ENCODE measurements at regions not wholly inside any gene's neighbourhood (a gene's known extent, or its start where the extent isn't known, plus 50 kb on each side); places are given as distances from the start of the nearest gene placed in this dataset.

DNA sequence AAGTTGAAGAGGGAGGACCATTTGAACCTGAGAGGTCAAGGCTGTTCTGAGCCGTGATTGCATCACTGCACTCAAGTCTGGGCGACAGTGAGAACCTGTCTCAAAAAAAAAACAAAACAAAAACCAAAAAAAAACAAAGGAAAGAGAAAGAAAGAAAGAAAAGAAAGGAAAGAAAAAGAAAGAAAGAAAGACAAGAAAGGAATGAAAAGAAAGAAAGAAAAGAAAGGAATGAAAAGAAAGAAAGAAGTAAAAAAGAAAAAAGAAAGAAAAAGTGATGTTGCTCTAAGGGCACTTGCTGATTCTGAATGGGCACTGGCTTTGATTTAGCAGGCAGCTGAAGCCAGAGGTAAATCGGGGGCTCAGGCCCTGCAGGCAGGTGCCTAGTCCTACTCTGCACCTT, 161.0 kb downstream of the MCHR2 start:
- no peak overlapping the region for H3K27ac ChIP-seq (replicated peaks)
- peaks cover 3% of the 10 kb centered on the region for H3K27me3 ChIP-seq (ENCODE audit: insufficient read depth, poor library complexity, severe bottlenecking)
- TF ChIP-seq, protein P1, sequence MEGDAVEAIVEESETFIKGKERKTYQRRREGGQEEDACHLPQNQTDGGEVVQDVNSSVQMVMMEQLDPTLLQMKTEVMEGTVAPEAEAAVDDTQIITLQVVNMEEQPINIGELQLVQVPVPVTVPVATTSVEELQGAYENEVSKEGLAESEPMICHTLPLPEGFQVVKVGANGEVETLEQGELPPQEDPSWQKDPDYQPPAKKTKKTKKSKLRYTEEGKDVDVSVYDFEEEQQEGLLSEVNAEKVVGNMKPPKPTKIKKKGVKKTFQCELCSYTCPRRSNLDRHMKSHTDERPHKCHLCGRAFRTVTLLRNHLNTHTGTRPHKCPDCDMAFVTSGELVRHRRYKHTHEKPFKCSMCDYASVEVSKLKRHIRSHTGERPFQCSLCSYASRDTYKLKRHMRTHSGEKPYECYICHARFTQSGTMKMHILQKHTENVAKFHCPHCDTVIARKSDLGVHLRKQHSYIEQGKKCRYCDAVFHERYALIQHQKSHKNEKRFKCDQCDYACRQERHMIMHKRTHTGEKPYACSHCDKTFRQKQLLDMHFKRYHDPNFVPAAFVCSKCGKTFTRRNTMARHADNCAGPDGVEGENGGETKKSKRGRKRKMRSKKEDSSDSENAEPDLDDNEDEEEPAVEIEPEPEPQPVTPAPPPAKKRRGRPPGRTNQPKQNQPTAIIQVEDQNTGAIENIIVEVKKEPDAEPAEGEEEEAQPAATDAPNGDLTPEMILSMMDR (IDR thresholded peaks at IDR 0.05; ENCODE audit: insufficient read depth, low read length) = no peak
- TF ChIP-seq POLR2AphosphoS5 (IDR thresholded peaks at IDR 0.05; ENCODE audit: low read depth) = no peak
- TF ChIP-seq GABPA (IDR thresholded peaks at IDR 0.05; ENCODE audit: low read depth) = no peak
- TF ChIP-seq SPI1 (IDR thresholded peaks at IDR 0.05; ENCODE audit: borderline replicate concordance, low read depth) = no peak
- TF ChIP-seq, protein P2, sequence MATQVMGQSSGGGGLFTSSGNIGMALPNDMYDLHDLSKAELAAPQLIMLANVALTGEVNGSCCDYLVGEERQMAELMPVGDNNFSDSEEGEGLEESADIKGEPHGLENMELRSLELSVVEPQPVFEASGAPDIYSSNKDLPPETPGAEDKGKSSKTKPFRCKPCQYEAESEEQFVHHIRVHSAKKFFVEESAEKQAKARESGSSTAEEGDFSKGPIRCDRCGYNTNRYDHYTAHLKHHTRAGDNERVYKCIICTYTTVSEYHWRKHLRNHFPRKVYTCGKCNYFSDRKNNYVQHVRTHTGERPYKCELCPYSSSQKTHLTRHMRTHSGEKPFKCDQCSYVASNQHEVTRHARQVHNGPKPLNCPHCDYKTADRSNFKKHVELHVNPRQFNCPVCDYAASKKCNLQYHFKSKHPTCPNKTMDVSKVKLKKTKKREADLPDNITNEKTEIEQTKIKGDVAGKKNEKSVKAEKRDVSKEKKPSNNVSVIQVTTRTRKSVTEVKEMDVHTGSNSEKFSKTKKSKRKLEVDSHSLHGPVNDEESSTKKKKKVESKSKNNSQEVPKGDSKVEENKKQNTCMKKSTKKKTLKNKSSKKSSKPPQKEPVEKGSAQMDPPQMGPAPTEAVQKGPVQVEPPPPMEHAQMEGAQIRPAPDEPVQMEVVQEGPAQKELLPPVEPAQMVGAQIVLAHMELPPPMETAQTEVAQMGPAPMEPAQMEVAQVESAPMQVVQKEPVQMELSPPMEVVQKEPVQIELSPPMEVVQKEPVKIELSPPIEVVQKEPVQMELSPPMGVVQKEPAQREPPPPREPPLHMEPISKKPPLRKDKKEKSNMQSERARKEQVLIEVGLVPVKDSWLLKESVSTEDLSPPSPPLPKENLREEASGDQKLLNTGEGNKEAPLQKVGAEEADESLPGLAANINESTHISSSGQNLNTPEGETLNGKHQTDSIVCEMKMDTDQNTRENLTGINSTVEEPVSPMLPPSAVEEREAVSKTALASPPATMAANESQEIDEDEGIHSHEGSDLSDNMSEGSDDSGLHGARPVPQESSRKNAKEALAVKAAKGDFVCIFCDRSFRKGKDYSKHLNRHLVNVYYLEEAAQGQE (IDR thresholded peaks at IDR 0.05; ENCODE audit: insufficient replicate concordance, low read depth) = no peak
- no peak for DNase-seq (ENCODE audit: low read depth in 1 of 2, low spot score in 1 of 2)
- H3K4me3 ChIP-seq (replicated peaks; ENCODE audit: insufficient read depth, low read length) = no peak overlapping the region

DNA sequence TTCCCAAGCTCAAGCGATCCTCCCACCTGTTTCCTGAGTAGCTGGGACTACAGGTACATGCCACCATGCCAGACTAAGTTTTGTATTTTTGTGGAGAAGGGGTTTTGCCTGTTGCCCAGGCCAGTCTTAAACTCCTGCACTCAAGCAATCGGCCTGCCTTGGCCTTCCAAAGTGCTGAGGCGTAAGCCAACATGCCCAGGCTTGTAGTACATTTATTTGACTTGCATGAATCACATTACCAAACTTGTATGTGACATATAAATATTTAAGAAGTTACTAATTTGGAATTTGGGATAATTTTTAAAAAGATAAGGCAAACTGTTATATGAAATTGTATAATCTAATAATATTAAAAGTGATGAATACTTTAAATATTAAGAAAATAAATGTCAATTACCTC, 157.6 kb downstream of the MCHR2 start:
- Histone ChIP-seq H3K27ac (replicated peaks) (no peak overlapping the region), H3K4me3 (replicated peaks; ENCODE audit: insufficient read depth, low read length) (no peak overlapping the region), H3K27me3 (ENCODE audit: insufficient read depth, poor library complexity, severe bottlenecking) (peaks cover 6% of the 10 kb centered on the region)
- TF ChIP-seq, protein P1 (IDR thresholded peaks at IDR 0.05; ENCODE audit: insufficient read depth, low read length) = no peak
- TF ChIP-seq GABPA (IDR thresholded peaks at IDR 0.05; ENCODE audit: low read depth) = no peak
- TF ChIP-seq POLR2AphosphoS5 (IDR thresholded peaks at IDR 0.05; ENCODE audit: low read depth) = no peak
- no peak for TF ChIP-seq SPI1 (IDR thresholded peaks at IDR 0.05; ENCODE audit: borderline replicate concordance, low read depth)
- TF ChIP-seq, protein P2 (IDR thresholded peaks at IDR 0.05; ENCODE audit: insufficient replicate concordance, low read depth) = no peak
- no peak for DNase-seq (ENCODE audit: low read depth in 1 of 2, low spot score in 1 of 2)

DNA sequence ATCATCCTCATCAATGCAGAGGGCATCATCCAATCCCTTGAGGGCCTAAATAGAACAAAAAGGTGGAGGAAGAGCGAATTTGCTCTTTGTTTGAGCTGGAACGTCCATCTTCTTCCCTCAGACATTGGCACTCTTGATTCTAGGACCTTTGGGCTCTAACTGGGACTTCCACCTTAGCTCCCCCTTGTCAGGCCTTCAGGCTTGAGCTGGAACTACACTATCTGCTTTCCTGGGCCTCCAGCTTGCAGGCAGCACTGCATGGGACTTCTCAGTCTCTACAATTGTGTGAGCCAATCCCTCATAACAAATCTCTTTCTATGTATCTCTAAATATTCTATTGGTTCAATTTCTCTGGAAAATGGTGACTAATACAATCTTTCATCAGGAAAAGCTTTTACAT, 155.4 kb downstream of the MCHR2 start:
- no peak for DNase-seq (ENCODE audit: low read depth in 1 of 2, low spot score in 1 of 2)
- Histone ChIP-seq H3K27me3 (ENCODE audit: insufficient read depth, poor library complexity, severe bottlenecking) (peaks cover 2% of the 10 kb centered on the region), H3K27ac (replicated peaks) (no peak overlapping the region), H3K4me3 (replicated peaks; ENCODE audit: insufficient read depth, low read length) (no peak overlapping the region)
- TF ChIP-seq GABPA (IDR thresholded peaks at IDR 0.05; ENCODE audit: low read depth) (no peak), SPI1 (IDR thresholded peaks at IDR 0.05; ENCODE audit: borderline replicate concordance, low read depth) (no peak), POLR2AphosphoS5 (IDR thresholded peaks at IDR 0.05; ENCODE audit: low read depth) (no peak)
- TF ChIP-seq, protein P1 (IDR thresholded peaks at IDR 0.05; ENCODE audit: insufficient read depth, low read length) = no peak
- TF ChIP-seq, protein P2 (IDR thresholded peaks at IDR 0.05; ENCODE audit: insufficient replicate concordance, low read depth) = no peak

Measured in HL-60 (cell line).